ENCODE measurements at regions not wholly inside any gene's neighbourhood (a gene's known extent, or its start where the extent isn't known, plus 50 kb on each side); places are given as distances from the start of the nearest gene placed in this dataset.

GRCh38 chr14:105689722-105690121, 163.3 kb downstream of the TMEM121 start:
- TF ChIP-seq CTCF (IDR thresholded peaks at IDR 0.05; ENCODE audit: insufficient read depth, low read depth, low read length): no peak
- TF ChIP-seq EZH2 (IDR thresholded peaks at IDR 0.05; ENCODE audit: insufficient read depth, low read length): no peak
